GM23338 (cell line): ENCODE measurements at regions not wholly inside any gene's neighbourhood (a gene's known extent, or its start where the extent isn't known, plus 50 kb on each side); places are given as distances from the start of the nearest gene placed in this dataset.

Experiments
- ATAC-seq: fragments of 200-7000 bp; cut with Tn5 transposase; 3 replicates; pipeline ENCODE4 v1.9.1; 2020
- DNase-seq: peaks from one replicate; pipeline ENCODE4 v3.0.0-alpha.2; 2015; ENCODE audit warnings: low spot score
- H2AFZ ChIP-seq: fragments of 200-600 bp; sonication (generic); 2 replicates; pipeline ENCODE4 v1.8.0; 2016; ENCODE audit warnings: antibody characterized with exemption, mild to moderate bottlenecking, moderate library complexity
- H3F3A ChIP-seq: fragments of 200-600 bp; sonication (generic); replicated peaks from 2 replicates; pipeline ENCODE4 v1.8.0; 2017; ENCODE audit warnings: antibody characterized with exemption, mixed run types, low read depth
- H3K27ac ChIP-seq: fragments of 200-600 bp; sonication (generic); 2 replicates; pipeline ENCODE4 v1.6.1; 2016; ENCODE audit warnings: low read depth
- H3K27me3 ChIP-seq: fragments of 200-600 bp; sonication (generic); 2 replicates; pipeline ENCODE4 v1.8.0; 2016; ENCODE audit warnings: mild to moderate bottlenecking, mixed run types, moderate library complexity; ENCODE audit not compliant: insufficient read depth
- H3K36me3 ChIP-seq: fragments of 200-600 bp; sonication (generic); 2 replicates; pipeline ENCODE4 v1.8.0; 2016; ENCODE audit warnings: mild to moderate bottlenecking; ENCODE audit not compliant: insufficient read depth
- H3K4me1 ChIP-seq: fragments of 200-600 bp; sonication (generic); 2 replicates; pipeline ENCODE4 v1.8.0; 2016; ENCODE audit warnings: mild to moderate bottlenecking, moderate library complexity; ENCODE audit not compliant: insufficient read depth
- H3K4me2 ChIP-seq: fragments of 200-600 bp; sonication (generic); 2 replicates; pipeline ENCODE4 v1.7.1; 2017; ENCODE audit warnings: mixed run types
- H3K4me3 ChIP-seq: fragments of 200-600 bp; sonication (generic); 2 replicates; pipeline ENCODE4 v1.6.1; 2016; ENCODE audit warnings: mixed run types
- H3K79me2 ChIP-seq: fragments of 200-600 bp; sonication (generic); replicated peaks from 2 replicates; pipeline ENCODE4 v1.8.0; 2017; ENCODE audit warnings: mild to moderate bottlenecking; ENCODE audit not compliant: insufficient read depth
- H3K9me2 ChIP-seq: fragments of 200-600 bp; sonication (generic); 2 replicates; pipeline ENCODE4 v1.8.0; 2017; ENCODE audit not compliant: insufficient read depth
- H4K20me1 ChIP-seq: fragments of 200-600 bp; sonication (generic); replicated peaks from 2 replicates; pipeline ENCODE4 v1.8.0; 2017; ENCODE audit warnings: mild to moderate bottlenecking; ENCODE audit not compliant: insufficient read depth
- H3K27ac Mint-ChIP-seq: 2 replicates; pipeline ENCODE4 v1.8.0; 2020; ENCODE audit warnings: inconsistent platforms, mild to moderate bottlenecking, moderate library complexity, mixed read lengths
- H3K27me3 Mint-ChIP-seq: 3 replicates; pipeline ENCODE4 v1.8.0; 2022; ENCODE audit warnings: low read depth, mild to moderate bottlenecking, moderate library complexity, mixed read lengths, inconsistent platforms; ENCODE audit not compliant: insufficient read depth, poor library complexity
- H3K36me3 Mint-ChIP-seq: 3 replicates; pipeline ENCODE4 v1.8.0; 2021; ENCODE audit warnings: low read depth, mild to moderate bottlenecking, inconsistent platforms, moderate library complexity, mixed read lengths
- H3K4me1 Mint-ChIP-seq: 3 replicates; pipeline ENCODE4 v1.8.0; 2020; ENCODE audit warnings: mild to moderate bottlenecking, inconsistent platforms, mixed read lengths
- H3K4me3 Mint-ChIP-seq: 3 replicates; pipeline ENCODE4 v1.8.0; 2021; ENCODE audit warnings: moderate library complexity, mild to moderate bottlenecking, inconsistent platforms, mixed read lengths
- H3K9me3 Mint-ChIP-seq: 3 replicates; pipeline ENCODE4 v1.8.0; 2020; ENCODE audit warnings: moderate library complexity, mild to moderate bottlenecking, inconsistent platforms, mixed read lengths
- CTCF ChIP-seq, 2 experiments: fragments of 200-600 bp in 1 of 2; sonication (generic) in 1 of 2; conservative IDR thresholded peaks; 2 replicates each; pipeline versions ENCODE4 v1.5.1 to v1.6.1; 2016 to 2017; ENCODE audit warnings: antibody characterized with exemption in 2 of 2, low read depth in 2 of 2, mild to moderate bottlenecking in 2 of 2, moderate library complexity in 1 of 2
- ETS1 ChIP-seq: IDR thresholded peaks from 2 replicates; pipeline ENCODE4 v1.6.1; 2016; ENCODE audit warnings: antibody characterized with exemption
- EZH2phosphoT487 ChIP-seq: fragments of 200-600 bp; sonication (generic); IDR thresholded peaks from one replicate; pipeline ENCODE4 v1.8.1; 2018; ENCODE audit warnings: antibody characterized with exemption; ENCODE audit not compliant: unreplicated experiment
- JUNB ChIP-seq: IDR thresholded peaks from one replicate; pipeline ENCODE4 v1.6.1; 2016; ENCODE audit warnings: antibody characterized with exemption; ENCODE audit not compliant: unreplicated experiment
- NANOG ChIP-seq: IDR thresholded peaks from 2 replicates; pipeline ENCODE4 v1.6.1; 2016; ENCODE audit warnings: antibody characterized with exemption, borderline replicate concordance
- POLR2AphosphoS5 ChIP-seq: IDR thresholded peaks from 2 replicates; pipeline ENCODE4 v1.6.1; 2016; ENCODE audit warnings: antibody characterized with exemption, low read depth
- REST ChIP-seq: IDR thresholded peaks from one replicate; pipeline ENCODE4 v1.6.1; 2018; ENCODE audit warnings: antibody characterized with exemption; ENCODE audit not compliant: unreplicated experiment
- STAT1 ChIP-seq: IDR thresholded peaks from one replicate; pipeline ENCODE4 v1.6.1; 2016; ENCODE audit warnings: antibody characterized with exemption; ENCODE audit not compliant: unreplicated experiment
- ZNF114 ChIP-seq: fragments of 250-450 bp; sonication (Bioruptor Pico); IDR thresholded peaks from 2 replicates; pipeline ENCODE4 v1.5.0; 2020; ENCODE audit warnings: mild to moderate bottlenecking, moderate library complexity
- ZNF331 ChIP-seq: fragments of 250-450 bp; sonication (Bioruptor Pico); IDR thresholded peaks from 2 replicates; pipeline ENCODE4 v1.5.0; 2020; ENCODE audit warnings: low read depth, mild to moderate bottlenecking, moderate library complexity
- ZNF462 ChIP-seq: fragments of 250-450 bp; sonication (Bioruptor Pico); IDR thresholded peaks from 2 replicates; pipeline ENCODE4 v1.5.0; 2020; ENCODE audit warnings: mild to moderate bottlenecking, moderate library complexity

GRCh38 chr20:56986476-56986875 is 280.0 kb downstream of the BMP7 start (continued):
- TF ChIP-seq ZNF462, result no peak

GRCh38 chr20:56986931-56987720 is 279.3 kb downstream of the BMP7 start:
- H3K27me3 ChIP-seq, result no peaks in the 10 kb centered on the region
- peaks cover 16% of the 10 kb centered on the region for H3K9me3 Mint-ChIP-seq
- no peak overlapping the region for H3K4me2 ChIP-seq
- no peak overlapping the region for H3K27ac ChIP-seq
- no peak overlapping the region for H3K27ac Mint-ChIP-seq
- no peak overlapping the region for H3K4me3 ChIP-seq
- ATAC-seq (no peak), DNase-seq (no peak)
- H3K36me3 ChIP-seq, result no peaks in the 10 kb centered on the region
- H3F3A ChIP-seq, result no peaks in the 10 kb centered on the region
- H4K20me1 ChIP-seq, result no peaks in the 10 kb centered on the region
- H3K4me3 Mint-ChIP-seq, result no peak overlapping the region
- peaks cover 4% of the 10 kb centered on the region for H3K27me3 Mint-ChIP-seq
- H3K4me1 Mint-ChIP-seq, result peaks cover 4% of the 10 kb centered on the region; the same call in 2 of the 3 replicates
- H3K36me3 Mint-ChIP-seq, result no peaks in the 10 kb centered on the region
- no peak overlapping the region for H2AFZ ChIP-seq
- no peaks in the 10 kb centered on the region; the same call in 1 of the 2 replicates for H3K9me2 ChIP-seq
- H3K79me2 ChIP-seq, result no peaks in the 10 kb centered on the region
- no peaks in the 10 kb centered on the region for H3K4me1 ChIP-seq
- no peak for TF ChIP-seq ZNF331
- no peak for TF ChIP-seq CTCF (conservative IDR thresholded peaks at IDR 0.05; ENCODE audit: low read depth in 2 of 2)
- no peak for TF ChIP-seq JUNB
- TF ChIP-seq NANOG, result no peak
- no peak for TF ChIP-seq ZNF114 (CRISPR knock-in tag)
- TF ChIP-seq POLR2AphosphoS5, result no peak
- TF ChIP-seq REST, result no peak
- TF ChIP-seq EZH2phosphoT487, result no peak
- TF ChIP-seq ETS1, result no peak
- no peak for TF ChIP-seq STAT1
